CD4-positive, alpha-beta T cell treated with Interleukin-6 at 100 ng/mL for 8 hours (primary cell): ENCODE measurements at regions not wholly inside any gene's neighbourhood (a gene's known extent, or its start where the extent isn't known, plus 50 kb on each side); places are given as distances from the start of the nearest gene placed in this dataset.
"Not testable (repeated sequence)": the region's sequence is repeated elsewhere in the genome, so short reads cannot be mapped to it uniquely, and the experiment has no call there.

Experiments
- DNase-seq: peaks from one replicate; pipeline ENCODE4 v3.0.0-alpha.2; 2020; ENCODE audit warnings: mixed read lengths, low spot score

- no peak for DNase-seq
Observed at GRCh38 chr3:95758707-95759106, 1055.7 kb upstream of the EPHA6 start.

- DNase-seq: no peak
Observed at GRCh38 chr3:95759614-95760301, 1054.6 kb upstream of the EPHA6 start.

- DNase-seq: no peak
Observed at GRCh38 chr3:95775486-95776094, 1038.8 kb upstream of the EPHA6 start.

GRCh38 chr3:95781598-95781997 is 1032.8 kb upstream of the EPHA6 start:
- DNase-seq: no peak

- DNase-seq: no peak
Observed at GRCh38 chr3:95789111-95789510, 1025.3 kb upstream of the EPHA6 start.

- DNase-seq: no peak
Observed at GRCh38 chr3:95797081-95797480, 1017.3 kb upstream of the EPHA6 start.

- DNase-seq: no peak
Observed at GRCh38 chr3:95798628-95799027, 1015.8 kb upstream of the EPHA6 start.

GRCh38 chr3:95810462-95810861 is 1003.9 kb upstream of the EPHA6 start:
- no peak for DNase-seq

GRCh38 chr3:95813244-95813643 is 1001.1 kb upstream of the EPHA6 start:
- no peak for DNase-seq

GRCh38 chr3:95815828-95816227 is 998.6 kb upstream of the EPHA6 start:
- no peak for DNase-seq

GRCh38 chr3:95826419-95826818 is 988.0 kb upstream of the EPHA6 start:
- DNase-seq: no peak

GRCh38 chr3:95832146-95832545 is 982.2 kb upstream of the EPHA6 start:
- no peak for DNase-seq

- DNase-seq: not testable (repeated sequence)
Observed at GRCh38 chr3:95860628-95861027, 953.8 kb upstream of the EPHA6 start.

GRCh38 chr3:95883801-95884200 is 930.6 kb upstream of the EPHA6 start:
- DNase-seq: no peak

- no peak for DNase-seq
Observed at GRCh38 chr3:95886616-95887015, 927.8 kb upstream of the EPHA6 start.

GRCh38 chr3:95887114-95887513 is 927.3 kb upstream of the EPHA6 start:
- DNase-seq: no peak

GRCh38 chr3:95894820-95895219 is 919.6 kb upstream of the EPHA6 start:
- no peak for DNase-seq

- no peak for DNase-seq
Observed at GRCh38 chr3:95899494-95899893, 914.9 kb upstream of the EPHA6 start.

- no peak for DNase-seq
Observed at GRCh38 chr3:95899911-95900310, 914.5 kb upstream of the EPHA6 start.

GRCh38 chr3:95901948-95902347 is 912.4 kb upstream of the EPHA6 start:
- no peak for DNase-seq

- no peak for DNase-seq
Observed at GRCh38 chr3:95905182-95905581, 909.2 kb upstream of the EPHA6 start.

GRCh38 chr3:95911767-95912166 is 902.6 kb upstream of the EPHA6 start:
- no peak for DNase-seq

GRCh38 chr3:95923496-95924210 is 890.7 kb upstream of the EPHA6 start:
- no peak for DNase-seq
